Activated gamma-delta T cell treated with anti-CD3 and anti-CD28 coated beads, Interleukin-2, amount 50 U/mL, for 16 hours (primary cell): ENCODE measurements at regions not wholly inside any gene's neighbourhood (a gene's known extent, or its start where the extent isn't known, plus 50 kb on each side); places are given as distances from the start of the nearest gene placed in this dataset.

ENCODE experiments used
- DNase-seq: peaks from one replicate; pipeline ENCODE4 v3.0.0-alpha.2; 2020; ENCODE audit warnings: low read depth

- no peak for DNase-seq
Observed at GRCh38 chr9:30673132-30673531, 1711.3 kb upstream of the ACO1 start.

- DNase-seq, result no peak
Observed at GRCh38 chr9:30676651-30677050, 1707.8 kb upstream of the ACO1 start.

DNA sequence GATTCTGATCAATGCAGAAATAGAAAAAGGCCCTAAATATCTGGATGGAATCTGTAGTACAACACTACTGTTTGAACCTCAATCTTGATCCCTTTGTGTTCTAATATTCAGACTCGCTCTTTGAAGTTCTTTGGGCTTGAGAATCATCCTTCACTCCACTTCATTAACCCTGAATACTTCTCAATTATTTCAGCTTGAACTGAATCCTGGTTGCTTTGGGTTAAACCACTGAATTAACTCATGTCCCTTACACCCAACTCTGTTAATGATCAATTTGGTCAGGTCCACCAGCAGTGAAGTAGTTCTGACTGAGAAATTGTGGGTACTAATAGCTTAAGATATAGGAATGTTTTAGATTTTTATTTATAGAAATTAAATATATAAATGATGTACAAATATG is 1707.2 kb upstream of the ACO1 start:
- DNase-seq, result no peak

DNA sequence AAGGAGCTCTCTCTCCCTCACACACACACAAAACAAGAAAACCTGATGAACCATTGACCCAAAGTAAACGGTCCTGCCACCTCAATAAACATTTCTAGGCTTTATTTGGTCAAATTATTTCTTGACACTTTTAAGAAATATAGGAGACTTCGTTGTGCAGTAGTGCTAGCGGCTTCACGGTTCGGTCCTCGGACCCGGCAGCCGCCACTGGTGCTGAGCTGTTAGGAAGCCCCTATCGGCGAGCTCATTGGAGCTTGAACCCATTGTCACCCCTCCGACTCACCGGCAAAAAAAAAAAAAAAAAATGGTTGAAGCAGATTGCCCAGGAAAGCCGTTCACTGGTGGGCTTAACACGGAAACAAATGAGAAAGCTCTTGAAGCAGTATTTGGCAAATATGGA is 1695.6 kb upstream of the ACO1 start:
- DNase-seq, result no peak

DNA sequence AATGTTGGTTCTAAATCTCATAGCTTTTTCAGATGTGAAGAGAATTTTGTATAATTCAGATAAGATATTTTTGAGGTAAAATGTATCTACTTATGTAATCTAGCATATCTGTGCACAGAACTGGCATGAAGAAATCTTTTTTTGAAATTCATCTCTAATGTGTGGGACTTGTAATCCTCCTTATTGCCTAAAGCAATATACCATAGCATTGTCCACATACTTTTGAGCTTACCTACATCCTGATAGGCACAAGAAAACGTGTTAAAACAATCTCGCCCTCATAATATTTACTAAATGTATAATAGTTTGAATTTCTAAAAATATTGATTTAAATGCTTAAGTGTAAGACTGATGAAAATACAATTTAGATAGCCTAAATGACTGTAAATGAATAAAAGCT is 1686.5 kb upstream of the ACO1 start:
- DNase-seq, result no peak

- no peak for DNase-seq
Observed at GRCh38 chr9:30711591-30711990, 1672.9 kb upstream of the ACO1 start.

DNA sequence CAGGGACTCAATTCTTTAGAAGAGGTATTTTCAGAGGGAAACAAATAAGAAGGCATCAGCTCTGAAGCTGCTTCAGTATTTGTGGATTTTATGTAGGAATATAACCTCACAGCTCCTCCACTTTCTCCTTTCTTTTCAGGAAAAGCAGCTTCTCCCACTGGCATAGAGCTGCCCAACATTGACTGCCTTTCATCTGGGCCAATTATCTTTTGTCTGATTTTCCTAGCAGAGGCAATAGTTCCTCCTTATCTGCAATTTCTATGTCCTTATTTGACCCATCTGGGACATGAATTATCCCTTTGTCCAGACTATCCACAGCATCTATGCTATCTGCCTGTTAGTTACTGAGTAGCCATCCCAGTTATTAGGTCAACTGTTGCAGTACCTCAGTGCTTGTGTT is 1671.2 kb upstream of the ACO1 start:
- no peak for DNase-seq

DNA sequence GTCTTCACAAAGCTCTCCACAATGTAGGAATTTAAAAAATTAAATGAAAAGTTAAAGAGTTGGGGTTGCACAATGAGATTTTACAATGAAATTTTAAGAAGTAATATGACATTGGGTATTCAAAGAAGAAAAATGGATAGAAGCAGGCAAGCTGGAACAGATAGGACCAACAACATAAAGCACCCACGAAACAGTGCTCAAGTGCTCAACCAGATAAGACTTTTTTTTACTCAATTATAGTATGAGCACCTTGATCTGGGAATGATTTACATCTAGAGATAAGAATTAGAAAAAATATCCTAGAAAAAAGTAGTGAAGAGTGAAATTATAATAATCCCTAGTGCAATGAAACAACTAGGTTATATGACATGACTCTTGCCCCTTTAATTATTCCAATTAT is 1670.1 kb upstream of the ACO1 start:
- DNase-seq, result no peak

DNA sequence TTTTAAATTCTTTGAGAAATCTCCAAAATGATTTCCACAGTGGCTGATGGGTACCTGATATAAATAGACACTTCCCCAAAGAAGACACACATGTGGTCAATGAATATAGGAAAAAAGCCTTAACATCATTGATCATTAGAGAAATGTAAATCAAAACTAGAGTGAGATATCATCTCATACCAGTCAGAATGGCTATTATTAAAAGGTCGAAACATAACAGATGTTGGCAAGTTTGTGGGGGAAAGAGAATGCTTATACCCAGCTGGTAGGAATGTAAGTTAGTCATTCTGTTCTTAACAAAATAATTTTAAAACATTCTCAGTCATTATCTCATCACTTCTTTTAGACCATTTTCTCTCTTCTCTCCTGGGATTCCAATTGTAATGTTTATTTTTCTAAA is 1666.0 kb upstream of the ACO1 start:
- DNase-seq, result no peak

- DNase-seq, result no peak
Observed at GRCh38 chr9:30722065-30722464, 1662.4 kb upstream of the ACO1 start.

DNA sequence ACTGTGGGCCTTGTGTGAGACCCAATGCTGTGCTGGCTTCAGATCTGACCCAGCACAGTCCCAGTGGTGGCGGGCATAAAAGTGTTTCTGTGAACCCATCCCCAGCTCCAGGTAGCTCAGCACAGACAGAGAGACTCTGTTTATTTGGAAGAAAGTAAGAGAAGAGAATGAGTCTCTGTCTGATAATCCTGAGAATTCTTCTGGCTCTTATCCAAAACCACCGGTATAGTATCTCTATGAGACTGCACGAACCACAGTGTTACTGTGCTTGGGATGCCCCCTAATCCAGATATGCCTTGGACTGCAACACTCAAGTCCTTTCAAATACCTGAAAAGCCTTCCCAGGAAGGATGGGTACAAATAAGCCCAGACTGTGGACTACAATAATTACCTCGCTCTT is 1660.8 kb upstream of the ACO1 start:
- no peak for DNase-seq

GRCh38 chr9:30732060-30732459 is 1652.4 kb upstream of the ACO1 start:
- DNase-seq, result no peak

- DNase-seq, result no peak
Observed at GRCh38 chr9:30744871-30745270, 1639.6 kb upstream of the ACO1 start.

DNA sequence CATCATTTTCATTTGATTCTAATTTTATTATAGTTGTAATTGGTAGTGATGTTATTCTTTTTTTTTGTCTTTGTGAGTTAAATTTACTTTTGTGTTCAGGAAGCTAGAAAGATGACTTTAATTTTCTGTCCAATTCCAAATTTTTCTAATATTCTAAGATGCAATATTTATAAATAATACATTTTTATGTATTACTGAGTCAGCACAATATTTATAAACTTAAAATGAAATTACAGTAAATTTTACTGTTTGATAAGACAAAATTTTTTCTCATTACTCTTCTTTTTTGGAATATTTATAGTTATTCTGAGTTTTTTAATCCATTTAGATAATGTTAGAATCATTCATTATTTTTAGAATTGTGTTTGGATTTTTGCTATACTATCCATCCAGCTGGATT is 1637.9 kb upstream of the ACO1 start:
- no peak for DNase-seq

DNA sequence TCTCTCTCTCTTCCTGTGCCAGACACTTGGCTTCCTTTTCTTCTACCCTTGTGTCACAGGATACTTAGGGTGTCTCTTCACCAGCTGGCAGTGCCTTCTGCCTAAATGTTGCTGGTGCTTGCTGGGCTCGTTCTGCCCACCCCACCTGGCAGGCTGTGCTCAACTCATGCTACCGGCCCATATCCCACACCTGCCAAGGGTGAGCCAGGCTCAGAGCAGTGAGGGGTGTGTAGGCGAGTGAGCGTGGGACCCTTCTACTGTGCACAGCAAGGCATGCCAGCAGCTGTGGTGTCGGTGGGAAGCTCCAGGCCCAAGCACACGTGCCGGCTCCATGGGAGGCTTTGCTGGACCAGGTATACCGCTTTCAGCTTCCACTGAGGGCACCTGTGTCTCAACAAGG is 1626.7 kb upstream of the ACO1 start:
- no peak for DNase-seq

GRCh38 chr9:30758726-30759446 is 1625.6 kb upstream of the ACO1 start:
- no peak for DNase-seq

- no peak for DNase-seq
Observed at GRCh38 chr9:30765318-30765717, 1619.1 kb upstream of the ACO1 start.

DNA sequence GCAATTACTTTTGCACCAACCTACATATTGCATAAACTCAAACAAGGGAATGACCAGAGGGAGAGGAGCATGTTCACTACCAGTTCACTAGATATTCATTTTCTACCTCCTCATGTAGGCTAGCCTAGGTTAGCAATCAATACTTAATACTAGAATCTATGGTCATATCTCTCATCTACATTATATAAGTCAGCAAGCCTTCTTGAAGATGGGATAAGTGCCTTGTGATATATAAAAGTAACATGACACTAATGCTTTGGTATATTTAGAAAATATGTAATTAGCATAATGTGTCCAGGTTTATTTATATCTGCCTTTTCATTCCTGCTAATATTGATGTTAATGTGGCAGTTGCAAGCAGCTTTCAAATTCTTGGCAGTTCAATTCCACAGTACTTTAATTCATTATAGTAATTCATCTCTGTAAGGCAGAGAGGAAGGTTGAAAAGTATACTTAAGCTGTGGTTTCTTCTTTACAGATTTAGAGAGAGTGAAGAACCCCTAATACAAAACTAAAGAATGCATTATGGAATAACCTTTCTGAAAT is 1613.2 kb upstream of the ACO1 start:
- no peak for DNase-seq

GRCh38 chr9:30771760-30772159 is 1612.7 kb upstream of the ACO1 start:
- no peak for DNase-seq

DNA sequence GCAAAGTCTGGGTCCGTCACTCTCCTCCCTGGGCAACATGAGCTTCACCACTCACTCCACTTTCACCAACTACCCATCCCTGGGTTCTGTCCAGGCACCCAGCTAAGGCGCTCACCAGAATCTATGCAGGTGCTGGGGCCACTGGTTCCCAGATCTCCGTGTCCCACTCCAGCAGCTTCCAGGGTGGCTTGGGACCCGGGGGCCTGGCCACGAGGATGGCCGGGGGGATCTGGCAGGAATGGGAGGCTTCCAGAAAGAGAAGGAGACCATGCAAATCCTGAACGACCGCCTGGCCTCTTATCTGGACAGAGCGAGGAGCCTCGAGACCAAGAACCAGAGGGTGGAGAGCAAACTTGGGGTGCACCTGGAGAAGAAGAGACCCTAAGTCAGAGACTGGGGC is 1611.0 kb upstream of the ACO1 start:
- no peak for DNase-seq

DNA sequence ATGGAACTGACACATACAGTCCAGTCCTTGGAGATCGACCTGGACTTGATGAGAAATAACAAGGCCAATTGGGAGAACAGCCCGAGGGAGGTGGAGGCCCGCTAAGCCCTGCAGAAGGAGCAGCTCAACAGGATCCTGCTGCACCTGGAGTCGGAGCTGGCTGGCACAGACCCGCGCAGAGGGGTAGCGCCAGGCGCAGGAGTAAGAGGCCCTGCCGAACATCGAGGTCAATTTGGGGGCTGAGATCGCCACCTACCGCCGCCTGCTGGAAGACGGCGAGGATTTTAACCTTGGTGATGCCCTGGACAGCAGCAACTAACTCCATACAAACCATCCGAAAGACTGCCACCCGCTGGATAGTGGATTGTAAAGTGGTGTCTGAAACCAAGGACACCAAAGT is 1610.1 kb upstream of the ACO1 start:
- DNase-seq, result no peak

DNA sequence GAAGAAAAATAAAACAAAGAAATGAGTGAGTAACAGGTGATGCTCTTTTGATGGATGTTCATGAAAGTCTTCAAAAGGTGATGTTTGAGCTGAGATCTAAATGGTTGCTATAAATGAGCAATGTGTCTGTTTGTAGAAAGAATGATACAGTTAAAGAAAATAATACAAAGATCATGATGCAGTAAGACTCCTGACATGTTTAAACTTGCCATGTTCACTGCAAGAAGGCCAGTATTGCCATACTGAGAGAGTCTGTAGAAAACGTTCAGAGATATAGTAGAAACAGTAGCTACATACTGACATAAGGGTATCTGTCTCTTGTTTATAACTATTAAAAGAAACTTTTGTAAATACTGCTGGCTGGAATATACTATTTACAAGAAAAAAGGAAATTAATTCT is 1609.2 kb upstream of the ACO1 start:
- no peak for DNase-seq

DNA sequence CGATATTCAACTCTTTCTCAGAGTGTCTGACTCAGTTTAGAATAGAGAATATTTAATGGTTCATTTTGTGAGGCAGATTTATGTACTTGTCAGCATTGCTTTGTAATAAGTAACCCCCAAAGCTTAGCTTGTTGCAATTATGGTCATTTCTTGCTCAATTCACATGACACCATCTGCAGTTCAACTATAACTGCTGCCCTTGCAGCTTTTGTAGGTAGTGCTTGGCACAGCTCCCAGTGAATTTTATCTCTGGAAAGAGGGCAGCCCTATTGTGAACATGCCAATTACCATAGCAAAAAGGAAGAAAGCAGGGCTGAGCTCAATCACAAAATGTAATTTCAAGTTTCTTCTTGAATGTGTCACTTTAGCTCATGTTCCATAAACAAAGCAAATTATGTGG is 1587.7 kb upstream of the ACO1 start:
- no peak for DNase-seq

GRCh38 chr9:30799527-30800101 is 1584.8 kb upstream of the ACO1 start:
- DNase-seq, result no peak
